ENCODE measurements at regions not wholly inside any gene's neighbourhood (a gene's known extent, or its start where the extent isn't known, plus 50 kb on each side); places are given as distances from the start of the nearest gene placed in this dataset.

GRCh38 chr9:1490341-1491232 is 440.4 kb downstream of the DMRT2 start (continued):
- TF ChIP-seq ZNF462 (CRISPR knock-in tag; IDR thresholded peaks at IDR 0.05) = no peak
- no peak for TF ChIP-seq CTCF (conservative IDR thresholded peaks at IDR 0.05; ENCODE audit: low read depth in 2 of 2)

- no peaks in the 10 kb centered on the region for H3K27me3 Mint-ChIP-seq (ENCODE audit: insufficient read depth, low read depth, poor library complexity)
- H3K4me3 Mint-ChIP-seq = no peak overlapping the region
- H3K4me1 ChIP-seq (ENCODE audit: insufficient read depth) = peaks cover 14% of the 10 kb centered on the region
- H3K27ac Mint-ChIP-seq = no peak overlapping the region
- H3K4me2 ChIP-seq = no peak overlapping the region
- H3K9me3 Mint-ChIP-seq = peaks cover 8% of the 10 kb centered on the region; the same call in 2 of the 3 replicates
- H3K27me3 ChIP-seq (ENCODE audit: insufficient read depth) = no peaks in the 10 kb centered on the region
- no peaks in the 10 kb centered on the region for H3K79me2 ChIP-seq (replicated peaks; ENCODE audit: insufficient read depth)
- H3K36me3 Mint-ChIP-seq (ENCODE audit: low read depth) = peaks cover 4% of the 10 kb centered on the region; the same call in 2 of the 3 replicates
- ATAC-seq (no peak), DNase-seq (ENCODE audit: low spot score) (no peak)
- no peaks in the 10 kb centered on the region for H4K20me1 ChIP-seq (replicated peaks; ENCODE audit: insufficient read depth)
- no peaks in the 10 kb centered on the region for H3K36me3 ChIP-seq (ENCODE audit: insufficient read depth)
- H3F3A ChIP-seq (replicated peaks; ENCODE audit: low read depth) = no peaks in the 10 kb centered on the region
- H2AFZ ChIP-seq = no peak overlapping the region
- no peak overlapping the region for H3K4me3 ChIP-seq
- H3K4me1 Mint-ChIP-seq = peaks cover 18% of the 10 kb centered on the region
- no peak overlapping the region for H3K27ac ChIP-seq (ENCODE audit: low read depth)
- H3K9me2 ChIP-seq (ENCODE audit: insufficient read depth) = peaks cover 3% of the 10 kb centered on the region; the same call in 1 of the 2 replicates
- TF ChIP-seq JUNB (IDR thresholded peaks at IDR 0.05; ENCODE audit: unreplicated experiment) (no peak), ZNF462 (CRISPR knock-in tag; IDR thresholded peaks at IDR 0.05) (no peak)
Observed at GRCh38 chr9:1492156-1492555, 442.0 kb downstream of the DMRT2 start.

All from GM23338 (cell line).